ENCODE measurements at regions not wholly inside any gene's neighbourhood (a gene's known extent, or its start where the extent isn't known, plus 50 kb on each side); places are given as distances from the start of the nearest gene placed in this dataset.

DNA sequence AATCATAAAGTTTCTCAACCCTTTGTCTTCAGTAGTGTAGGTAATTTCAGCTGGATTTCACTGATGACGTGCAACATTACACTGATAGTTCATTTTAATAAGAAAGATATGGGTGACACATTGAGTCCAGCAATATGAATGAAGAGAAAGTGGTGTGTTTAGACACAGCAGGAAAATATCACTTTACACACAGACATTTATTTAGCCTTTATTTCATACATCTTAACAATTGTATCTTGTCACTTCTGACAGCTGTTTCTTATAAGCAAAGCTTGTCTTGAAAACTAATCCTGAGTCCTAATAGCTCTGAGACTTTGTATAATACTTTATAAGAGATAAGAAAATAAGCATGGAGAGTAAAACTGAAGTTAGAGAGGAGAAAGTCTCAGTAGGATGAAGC lies 720.5 kb upstream of the NUDT12 start:
- no peaks in the 10 kb centered on the region for H3K36me3 ChIP-seq (ENCODE audit: control insufficient read depth in 4 of 4, insufficient read depth in 4 of 4, low read length in 4 of 4)
- TF ChIP-seq, protein P1, sequence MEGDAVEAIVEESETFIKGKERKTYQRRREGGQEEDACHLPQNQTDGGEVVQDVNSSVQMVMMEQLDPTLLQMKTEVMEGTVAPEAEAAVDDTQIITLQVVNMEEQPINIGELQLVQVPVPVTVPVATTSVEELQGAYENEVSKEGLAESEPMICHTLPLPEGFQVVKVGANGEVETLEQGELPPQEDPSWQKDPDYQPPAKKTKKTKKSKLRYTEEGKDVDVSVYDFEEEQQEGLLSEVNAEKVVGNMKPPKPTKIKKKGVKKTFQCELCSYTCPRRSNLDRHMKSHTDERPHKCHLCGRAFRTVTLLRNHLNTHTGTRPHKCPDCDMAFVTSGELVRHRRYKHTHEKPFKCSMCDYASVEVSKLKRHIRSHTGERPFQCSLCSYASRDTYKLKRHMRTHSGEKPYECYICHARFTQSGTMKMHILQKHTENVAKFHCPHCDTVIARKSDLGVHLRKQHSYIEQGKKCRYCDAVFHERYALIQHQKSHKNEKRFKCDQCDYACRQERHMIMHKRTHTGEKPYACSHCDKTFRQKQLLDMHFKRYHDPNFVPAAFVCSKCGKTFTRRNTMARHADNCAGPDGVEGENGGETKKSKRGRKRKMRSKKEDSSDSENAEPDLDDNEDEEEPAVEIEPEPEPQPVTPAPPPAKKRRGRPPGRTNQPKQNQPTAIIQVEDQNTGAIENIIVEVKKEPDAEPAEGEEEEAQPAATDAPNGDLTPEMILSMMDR (IDR thresholded peaks at IDR 0.05; ENCODE audit: control extremely low read depth, extremely low read depth), result no peak
- no peak overlapping the region for H3K4me3 ChIP-seq
- peak in 2 of 3 donors; percentile 76 to 84 for DNase-seq
- no peak overlapping the region for H3K27ac ChIP-seq (ENCODE audit: low read depth in 1 of 2, low read length in 1 of 2)
- H3K27me3 ChIP-seq (ENCODE audit: control insufficient read depth in 3 of 3, insufficient read depth in 3 of 3, low read length in 2 of 3), result no peaks in the 10 kb centered on the region
- no peak overlapping the region for H3K9ac ChIP-seq (ENCODE audit: insufficient read depth in 1 of 2, low read length in 2 of 2)
- WGBS, 2 donors, result 66 to 83% methylated on average over 1 of the region's 1 CpG
- no peak for ATAC-seq (ENCODE audit: insufficient read depth, low FRiP score)
- H3K4me1 ChIP-seq (ENCODE audit: control insufficient read depth in 5 of 5, insufficient read depth in 5 of 5, low read length in 5 of 5), result peaks cover 0 to 13% (median 0%) of the 10 kb centered on the region in 5 donors
- H3K9me3 ChIP-seq (ENCODE audit: control insufficient read depth in 4 of 4, insufficient read depth in 3 of 4, low read length in 3 of 4), result peaks cover 0 to 6% (median under 1%) of the 10 kb centered on the region in 4 donors

GRCh38 chr5:104273725-104274124 lies 711.1 kb upstream of the NUDT12 start:
- DNase-seq, result no peak
- Histone ChIP-seq H3K4me1 (ENCODE audit: control insufficient read depth in 5 of 5, insufficient read depth in 5 of 5, low read length in 5 of 5) (no peaks in the 10 kb centered on the region), H3K27ac (ENCODE audit: low read depth in 1 of 2, low read length in 1 of 2) (no peak overlapping the region), H3K9me3 (ENCODE audit: control insufficient read depth in 4 of 4, insufficient read depth in 3 of 4, low read length in 3 of 4) (no peaks in the 10 kb centered on the region), H3K36me3 (ENCODE audit: control insufficient read depth in 4 of 4, insufficient read depth in 4 of 4, low read length in 4 of 4) (no peaks in the 10 kb centered on the region), H3K4me3 (no peak overlapping the region), H3K9ac (ENCODE audit: insufficient read depth in 1 of 2, low read length in 2 of 2) (no peak overlapping the region), H3K27me3 (ENCODE audit: control insufficient read depth in 3 of 3, insufficient read depth in 3 of 3, low read length in 2 of 3) (no peaks in the 10 kb centered on the region)
- TF ChIP-seq, protein P1 (IDR thresholded peaks at IDR 0.05; ENCODE audit: control extremely low read depth, extremely low read depth), result no peak
- ATAC-seq (ENCODE audit: insufficient read depth, low FRiP score), result no peak
- 74 to 80% methylated on average over 2 of the region's 2 CpGs for WGBS, 2 donors

DNA sequence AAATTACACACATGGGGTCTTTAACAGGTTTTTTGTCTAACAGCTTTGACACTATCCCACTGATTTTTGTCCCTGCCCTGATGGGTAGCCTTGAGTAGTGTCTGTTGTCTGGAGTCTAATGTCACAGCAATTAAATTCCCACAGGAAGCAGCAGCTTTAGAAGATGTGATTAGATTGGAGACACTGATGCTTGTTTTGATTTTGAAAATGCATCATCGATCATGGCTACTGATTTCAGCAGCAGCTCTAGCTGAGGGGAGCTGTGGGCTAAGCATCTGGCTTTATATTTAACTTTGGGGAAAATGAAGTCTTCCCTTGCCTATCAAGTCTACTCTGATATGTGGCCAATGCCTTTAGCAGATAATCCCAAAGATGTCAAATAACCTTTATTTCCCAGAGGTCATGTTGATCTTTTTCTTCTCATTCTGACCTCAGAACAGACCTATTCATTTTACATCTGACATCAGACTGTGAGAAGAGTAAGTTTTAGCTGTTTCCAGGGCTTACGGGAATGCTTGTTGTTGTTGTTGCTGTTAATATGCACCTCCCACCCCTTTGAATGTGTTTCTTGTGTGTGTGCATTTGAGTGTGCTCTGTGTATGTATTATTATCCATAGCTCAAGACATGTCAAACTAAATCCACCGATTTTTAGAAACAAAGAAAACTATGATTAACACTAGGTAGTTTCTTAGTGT lies 704.9 kb upstream of the NUDT12 start:
- ATAC-seq (ENCODE audit: insufficient read depth, low FRiP score), result no peak
- TF ChIP-seq, protein P1 (IDR thresholded peaks at IDR 0.05; ENCODE audit: control extremely low read depth, extremely low read depth), result no peak
- Histone ChIP-seq H3K9me3 (ENCODE audit: control insufficient read depth in 4 of 4, insufficient read depth in 3 of 4, low read length in 3 of 4) (no peaks in the 10 kb centered on the region), H3K4me3 (no peak overlapping the region), H3K4me1 (ENCODE audit: control insufficient read depth in 5 of 5, insufficient read depth in 5 of 5, low read length in 5 of 5) (no peaks in the 10 kb centered on the region), H3K9ac (ENCODE audit: insufficient read depth in 1 of 2, low read length in 2 of 2) (no peak overlapping the region), H3K36me3 (ENCODE audit: control insufficient read depth in 4 of 4, insufficient read depth in 4 of 4, low read length in 4 of 4) (no peaks in the 10 kb centered on the region), H3K27me3 (ENCODE audit: control insufficient read depth in 3 of 3, insufficient read depth in 3 of 3, low read length in 2 of 3) (no peaks in the 10 kb centered on the region), H3K27ac (ENCODE audit: low read depth in 1 of 2, low read length in 1 of 2) (no peak overlapping the region)
- DNase-seq, result no peak
- WGBS, 2 donors, result 70 to 71% methylated on average over 3 of the region's 3 CpGs

DNA sequence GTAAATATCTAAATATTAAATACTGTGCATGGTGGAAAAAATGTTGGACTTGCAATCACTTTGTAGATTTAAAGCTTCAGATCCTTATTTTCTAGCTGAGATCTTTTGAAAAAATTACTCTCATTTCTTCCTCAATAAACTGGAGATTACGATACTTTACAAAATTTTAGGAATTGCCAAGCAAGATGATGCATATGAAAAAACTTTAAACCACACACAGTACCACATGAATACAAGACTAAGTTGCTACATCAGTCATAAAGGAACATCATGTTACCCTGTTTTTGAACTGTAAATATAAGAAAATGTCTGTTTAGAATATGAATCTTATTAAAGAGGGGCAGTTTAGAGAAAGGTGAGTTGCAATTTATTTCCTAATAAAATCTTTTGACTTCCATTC lies 703.6 kb upstream of the NUDT12 start:
- H3K27ac ChIP-seq (ENCODE audit: low read depth in 1 of 2, low read length in 1 of 2), result no peak overlapping the region
- H3K4me3 ChIP-seq, result no peak overlapping the region
- H3K36me3 ChIP-seq (ENCODE audit: control insufficient read depth in 4 of 4, insufficient read depth in 4 of 4, low read length in 4 of 4), result no peaks in the 10 kb centered on the region
- ATAC-seq (ENCODE audit: insufficient read depth, low FRiP score) (no peak), DNase-seq (no peak)
- H3K27me3 ChIP-seq (ENCODE audit: control insufficient read depth in 3 of 3, insufficient read depth in 3 of 3, low read length in 2 of 3), result no peaks in the 10 kb centered on the region
- H3K9me3 ChIP-seq (ENCODE audit: control insufficient read depth in 4 of 4, insufficient read depth in 3 of 4, low read length in 3 of 4), result no peaks in the 10 kb centered on the region
- H3K4me1 ChIP-seq (ENCODE audit: control insufficient read depth in 5 of 5, insufficient read depth in 5 of 5, low read length in 5 of 5), result no peaks in the 10 kb centered on the region
- TF ChIP-seq, protein P1 (IDR thresholded peaks at IDR 0.05; ENCODE audit: control extremely low read depth, extremely low read depth), result no peak
- 82 to 86% methylated on average over 1 of the region's 1 CpG for WGBS, 2 donors
- H3K9ac ChIP-seq (ENCODE audit: insufficient read depth in 1 of 2, low read length in 2 of 2), result no peak overlapping the region
